Subcutaneous abdominal adipose tissue (tissue), 5 donors: ENCODE measurements at regions not wholly inside any gene's neighbourhood (a gene's known extent, or its start where the extent isn't known, plus 50 kb on each side); places are given as distances from the start of the nearest gene placed in this dataset.

Source experiments
- H3K27ac ChIP-seq: one replicate; pipeline ENCODE4 v1.7.0; 2013; ENCODE audit warnings: low read depth, mild to moderate bottlenecking, inconsistent platforms, low read length, moderate library complexity
- H3K27me3 ChIP-seq, 5 donors: one replicate each; pipeline ENCODE4 v1.7.0; 2013; ENCODE audit warnings: low read length in 5 of 5, inconsistent platforms in 1 of 5; ENCODE audit not compliant: control insufficient read depth in 5 of 5, insufficient read depth in 4 of 5
- H3K36me3 ChIP-seq, 5 donors: one replicate each; pipeline ENCODE4 v1.7.0; 2013; ENCODE audit warnings: low read length in 5 of 5; ENCODE audit not compliant: control insufficient read depth in 5 of 5, insufficient read depth in 5 of 5
- H3K4me1 ChIP-seq, 5 donors: one replicate each; pipeline ENCODE4 v1.7.0; 2013; ENCODE audit warnings: low read length in 5 of 5, mild to moderate bottlenecking in 3 of 5, moderate library complexity in 1 of 5; ENCODE audit not compliant: control insufficient read depth in 5 of 5, insufficient read depth in 5 of 5
- H3K4me3 ChIP-seq, 5 donors: one replicate each; pipeline ENCODE4 v1.7.0; 2013; ENCODE audit warnings: low read length in 5 of 5, low read depth in 1 of 5
- H3K9ac ChIP-seq, 5 donors: one replicate each; pipeline ENCODE4 v1.7.0; 2013; ENCODE audit warnings: low read length in 5 of 5, mild to moderate bottlenecking in 4 of 5, moderate library complexity in 3 of 5
- H3K9me3 ChIP-seq, 5 donors: one replicate each; pipeline ENCODE4 v1.7.0; 2013; ENCODE audit warnings: low read length in 5 of 5; ENCODE audit not compliant: control insufficient read depth in 5 of 5
- donor health status: healthy.
- donor health status: healthy.
- donor health status: healthy.
- donor health status: healthy.
- donor health status: healthy.

- Histone ChIP-seq H3K4me3 (no peak overlapping the region), H3K9ac (no peak overlapping the region), H3K36me3 (no peaks in the 10 kb centered on the region), H3K27ac (no peak overlapping the region), H3K4me1 (no peaks in the 10 kb centered on the region), H3K9me3 (peaks cover 3 to 9% (median 5%) of the 10 kb centered on the region in 5 donors), H3K27me3 (peaks cover 0 to 6% (median 2%) of the 10 kb centered on the region in 5 donors)
Measured at GRCh38 chr1:29655145-29655544, 418.8 kb downstream of the PTPRU start.

- H3K4me3 ChIP-seq = no peak overlapping the region
- H3K27me3 ChIP-seq = peaks cover 0 to 10% (median 7%) of the 10 kb centered on the region in 5 donors
- H3K9me3 ChIP-seq = peaks cover 0 to 5% (median 0%) of the 10 kb centered on the region in 5 donors
- H3K9ac ChIP-seq = no peak overlapping the region
- no peak overlapping the region for H3K27ac ChIP-seq
- no peaks in the 10 kb centered on the region for H3K36me3 ChIP-seq
- no peaks in the 10 kb centered on the region for H3K4me1 ChIP-seq
Measured at GRCh38 chr1:29653886-29654450, 417.6 kb downstream of the PTPRU start.

GRCh38 chr1:29653034-29653810 lies 416.9 kb downstream of the PTPRU start:
- H3K27ac ChIP-seq = no peak overlapping the region
- H3K4me3 ChIP-seq = no peak overlapping the region
- H3K27me3 ChIP-seq = peaks cover 0 to 11% (median 7%) of the 10 kb centered on the region in 5 donors
- no peaks in the 10 kb centered on the region for H3K36me3 ChIP-seq
- peaks cover 0 to 3% (median 0%) of the 10 kb centered on the region in 5 donors for H3K9me3 ChIP-seq
- H3K9ac ChIP-seq = no peak overlapping the region
- no peaks in the 10 kb centered on the region for H3K4me1 ChIP-seq

GRCh38 chr1:29651684-29652665 lies 415.7 kb downstream of the PTPRU start:
- H3K9ac ChIP-seq = no peak overlapping the region
- peaks cover 0 to 19% (median 9%) of the 10 kb centered on the region in 5 donors for H3K27me3 ChIP-seq
- H3K4me3 ChIP-seq = no peak overlapping the region
- H3K4me1 ChIP-seq = no peaks in the 10 kb centered on the region
- no peak overlapping the region for H3K27ac ChIP-seq
- H3K9me3 ChIP-seq = no peaks in the 10 kb centered on the region
- no peaks in the 10 kb centered on the region for H3K36me3 ChIP-seq

GRCh38 chr1:29651246-29651645 lies 414.9 kb downstream of the PTPRU start:
- H3K9ac ChIP-seq = no peak overlapping the region
- H3K36me3 ChIP-seq = no peaks in the 10 kb centered on the region
- H3K27ac ChIP-seq = no peak overlapping the region
- H3K4me1 ChIP-seq = no peaks in the 10 kb centered on the region
- peaks cover 0 to 19% (median 9%) of the 10 kb centered on the region in 5 donors for H3K27me3 ChIP-seq
- H3K4me3 ChIP-seq = no peak overlapping the region
- no peaks in the 10 kb centered on the region for H3K9me3 ChIP-seq

- no peaks in the 10 kb centered on the region for H3K4me1 ChIP-seq
- no peak overlapping the region for H3K9ac ChIP-seq
- no peaks in the 10 kb centered on the region for H3K36me3 ChIP-seq
- peaks cover 0 to 20% (median 9%) of the 10 kb centered on the region in 5 donors for H3K27me3 ChIP-seq
- no peak overlapping the region for H3K4me3 ChIP-seq
- H3K9me3 ChIP-seq = no peaks in the 10 kb centered on the region
- no peak overlapping the region for H3K27ac ChIP-seq
Measured at GRCh38 chr1:29650476-29650875, 414.2 kb downstream of the PTPRU start.

GRCh38 chr1:29650041-29650400 lies 413.7 kb downstream of the PTPRU start:
- Histone ChIP-seq H3K4me3 (no peak overlapping the region), H3K9ac (no peak overlapping the region), H3K27me3 (peaks cover 0 to 20% (median 9%) of the 10 kb centered on the region in 5 donors), H3K4me1 (no peaks in the 10 kb centered on the region), H3K36me3 (no peaks in the 10 kb centered on the region), H3K9me3 (no peaks in the 10 kb centered on the region), H3K27ac (no peak overlapping the region)

GRCh38 chr1:29649189-29650040 lies 413.1 kb downstream of the PTPRU start:
- Histone ChIP-seq H3K27me3 (peaks cover 0 to 20% (median 9%) of the 10 kb centered on the region in 5 donors), H3K4me1 (no peaks in the 10 kb centered on the region), H3K36me3 (no peaks in the 10 kb centered on the region), H3K27ac (no peak overlapping the region), H3K9ac (no peak overlapping the region), H3K9me3 (no peaks in the 10 kb centered on the region), H3K4me3 (no peak overlapping the region)

GRCh38 chr1:29648798-29649188 lies 412.5 kb downstream of the PTPRU start:
- H3K36me3 ChIP-seq = no peaks in the 10 kb centered on the region
- H3K9ac ChIP-seq = no peak overlapping the region
- peaks cover 0 to 20% (median 7%) of the 10 kb centered on the region in 5 donors for H3K27me3 ChIP-seq
- no peaks in the 10 kb centered on the region for H3K9me3 ChIP-seq
- no peak overlapping the region for H3K27ac ChIP-seq
- H3K4me3 ChIP-seq = no peak overlapping the region
- no peaks in the 10 kb centered on the region for H3K4me1 ChIP-seq
